Loucy (cell line): ENCODE measurements at regions not wholly inside any gene's neighbourhood (a gene's known extent, or its start where the extent isn't known, plus 50 kb on each side); places are given as distances from the start of the nearest gene placed in this dataset.

ENCODE experiments used
- EZH2phosphoT487 ChIP-seq: fragments of 200-600 bp; IDR thresholded peaks from 2 replicates; pipeline ENCODE4 v1.6.1; 2018; ENCODE audit warnings: antibody characterized with exemption, mild to moderate bottlenecking, moderate library complexity, borderline replicate concordance
- TF ChIP-seq, protein P1 (sequence below): fragments of 200-600 bp; sonication (generic); conservative IDR thresholded peaks from 2 replicates; pipeline ENCODE4 v1.5.1; 2014; ENCODE audit warnings: mild to moderate bottlenecking, antibody characterized with exemption, low read length

DNA sequence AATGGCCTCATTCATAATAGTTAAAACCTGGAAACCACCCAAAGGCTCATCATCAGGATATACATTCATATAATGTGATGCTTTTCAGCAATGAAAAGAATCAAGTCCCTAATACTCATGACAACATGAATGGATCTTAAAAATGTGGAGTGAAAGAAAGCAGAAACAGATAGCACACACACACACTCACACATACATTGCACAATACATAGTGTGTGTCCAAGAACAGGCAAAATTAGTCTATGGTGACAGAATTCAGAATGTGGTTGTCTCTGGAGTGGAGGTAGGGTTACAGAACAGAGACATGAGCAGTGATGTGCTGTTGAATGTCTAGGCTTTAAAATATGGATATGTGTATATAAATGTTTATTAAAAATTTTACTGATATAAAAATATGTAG is 419.9 kb upstream of the PCDH15 start:
- TF ChIP-seq, protein P1, sequence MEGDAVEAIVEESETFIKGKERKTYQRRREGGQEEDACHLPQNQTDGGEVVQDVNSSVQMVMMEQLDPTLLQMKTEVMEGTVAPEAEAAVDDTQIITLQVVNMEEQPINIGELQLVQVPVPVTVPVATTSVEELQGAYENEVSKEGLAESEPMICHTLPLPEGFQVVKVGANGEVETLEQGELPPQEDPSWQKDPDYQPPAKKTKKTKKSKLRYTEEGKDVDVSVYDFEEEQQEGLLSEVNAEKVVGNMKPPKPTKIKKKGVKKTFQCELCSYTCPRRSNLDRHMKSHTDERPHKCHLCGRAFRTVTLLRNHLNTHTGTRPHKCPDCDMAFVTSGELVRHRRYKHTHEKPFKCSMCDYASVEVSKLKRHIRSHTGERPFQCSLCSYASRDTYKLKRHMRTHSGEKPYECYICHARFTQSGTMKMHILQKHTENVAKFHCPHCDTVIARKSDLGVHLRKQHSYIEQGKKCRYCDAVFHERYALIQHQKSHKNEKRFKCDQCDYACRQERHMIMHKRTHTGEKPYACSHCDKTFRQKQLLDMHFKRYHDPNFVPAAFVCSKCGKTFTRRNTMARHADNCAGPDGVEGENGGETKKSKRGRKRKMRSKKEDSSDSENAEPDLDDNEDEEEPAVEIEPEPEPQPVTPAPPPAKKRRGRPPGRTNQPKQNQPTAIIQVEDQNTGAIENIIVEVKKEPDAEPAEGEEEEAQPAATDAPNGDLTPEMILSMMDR: no peak
- TF ChIP-seq EZH2phosphoT487: no peak
